ENCODE measurements at regions not wholly inside any gene's neighbourhood (a gene's known extent, or its start where the extent isn't known, plus 50 kb on each side); places are given as distances from the start of the nearest gene placed in this dataset.

DNA sequence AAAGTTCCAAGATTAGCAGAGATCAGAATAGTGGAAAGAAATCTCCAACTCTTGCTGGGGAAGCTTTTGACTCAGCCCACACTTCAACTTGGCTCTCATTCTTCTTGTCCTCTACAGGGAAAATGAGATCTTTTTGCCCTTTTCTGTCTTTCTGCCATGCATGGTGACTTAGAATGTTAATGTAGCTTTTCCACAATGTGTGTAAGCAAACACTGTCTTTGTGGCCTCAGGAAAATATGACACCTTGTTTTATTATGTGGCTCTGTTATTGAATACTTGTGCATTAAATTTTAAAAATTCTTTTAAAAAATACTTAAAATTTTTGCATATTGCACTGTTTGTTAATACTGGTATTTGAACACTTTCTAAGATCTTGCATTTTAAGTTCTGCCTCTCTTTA is 65.4 kb upstream of the WDR75 start:
- TF ChIP-seq, protein P1, sequence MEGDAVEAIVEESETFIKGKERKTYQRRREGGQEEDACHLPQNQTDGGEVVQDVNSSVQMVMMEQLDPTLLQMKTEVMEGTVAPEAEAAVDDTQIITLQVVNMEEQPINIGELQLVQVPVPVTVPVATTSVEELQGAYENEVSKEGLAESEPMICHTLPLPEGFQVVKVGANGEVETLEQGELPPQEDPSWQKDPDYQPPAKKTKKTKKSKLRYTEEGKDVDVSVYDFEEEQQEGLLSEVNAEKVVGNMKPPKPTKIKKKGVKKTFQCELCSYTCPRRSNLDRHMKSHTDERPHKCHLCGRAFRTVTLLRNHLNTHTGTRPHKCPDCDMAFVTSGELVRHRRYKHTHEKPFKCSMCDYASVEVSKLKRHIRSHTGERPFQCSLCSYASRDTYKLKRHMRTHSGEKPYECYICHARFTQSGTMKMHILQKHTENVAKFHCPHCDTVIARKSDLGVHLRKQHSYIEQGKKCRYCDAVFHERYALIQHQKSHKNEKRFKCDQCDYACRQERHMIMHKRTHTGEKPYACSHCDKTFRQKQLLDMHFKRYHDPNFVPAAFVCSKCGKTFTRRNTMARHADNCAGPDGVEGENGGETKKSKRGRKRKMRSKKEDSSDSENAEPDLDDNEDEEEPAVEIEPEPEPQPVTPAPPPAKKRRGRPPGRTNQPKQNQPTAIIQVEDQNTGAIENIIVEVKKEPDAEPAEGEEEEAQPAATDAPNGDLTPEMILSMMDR (IDR thresholded peaks at IDR 0.05) = no peak
- TF ChIP-seq EP300 (IDR thresholded peaks at IDR 0.05; ENCODE audit: low read depth) = no peak
- TF ChIP-seq POLR2A (IDR thresholded peaks at IDR 0.05) = no peak
- TF ChIP-seq POLR2AphosphoS5 (IDR thresholded peaks at IDR 0.05) = no peak
- DNase-seq = no peak
- no peaks in the 10 kb centered on the region for H3K9me3 ChIP-seq
- in situ Hi-C loops (cut with MboI; ENCODE audit: low pct_ligation_motif_present in 1 of 4, low pct_unique_long_range_greater_than_20kb in 1 of 4, low sequenced_read_pairs in 3 of 4) (no loop called here), intact Hi-C loops (cut with DNase I; ENCODE audit: low total_unique reads) (no loop called here)
- no peaks in the 10 kb centered on the region for H3K36me3 ChIP-seq
- no peak overlapping the region for H3K27ac ChIP-seq
- peaks cover 0 to 28% (median 0%) of the 10 kb centered on the region in 4 donors for H3K4me1 ChIP-seq
- H3K27me3 ChIP-seq = no peaks in the 10 kb centered on the region
- H3K4me3 ChIP-seq = no peak overlapping the region

DNA sequence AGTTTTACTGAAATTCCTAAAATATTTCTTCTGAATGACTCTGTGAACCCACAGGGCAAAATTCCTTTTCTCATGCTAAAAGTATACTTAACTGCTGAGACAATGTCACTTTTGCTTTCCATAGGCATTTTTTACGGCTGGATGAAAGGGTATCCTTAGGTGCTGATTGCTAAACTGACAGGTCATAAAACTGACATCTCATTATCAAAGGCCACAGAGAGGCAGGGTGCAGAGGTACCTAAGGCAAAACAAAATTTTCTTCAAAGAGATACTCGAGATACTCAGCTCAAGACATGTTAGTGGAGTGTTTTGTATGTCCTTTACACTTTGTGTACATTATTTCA is 62.0 kb upstream of the WDR75 start:
- WGBS, 2 donors (ENCODE audit: low coverage in 1 of 2) = 19 to 29% methylated on average over 2 of the region's 2 CpGs
- H3K9me3 ChIP-seq = no peaks in the 10 kb centered on the region
- H3K27me3 ChIP-seq = no peaks in the 10 kb centered on the region
- no peak for DNase-seq
- in situ Hi-C loops (cut with MboI; ENCODE audit: low pct_ligation_motif_present in 1 of 4, low pct_unique_long_range_greater_than_20kb in 1 of 4, low sequenced_read_pairs in 3 of 4) = no loop called here
- intact Hi-C loops (cut with DNase I; ENCODE audit: low total_unique reads) = no loop called here
- H3K4me1 ChIP-seq = peaks cover 0 to 27% (median 0%) of the 10 kb centered on the region in 4 donors
- no peak overlapping the region for H3K4me3 ChIP-seq
- no peak overlapping the region for H3K27ac ChIP-seq
- no peaks in the 10 kb centered on the region for H3K36me3 ChIP-seq
- TF ChIP-seq EP300 (IDR thresholded peaks at IDR 0.05; ENCODE audit: low read depth) (no peak), POLR2AphosphoS5 (IDR thresholded peaks at IDR 0.05) (no peak), POLR2A (IDR thresholded peaks at IDR 0.05) (no peak)
- TF ChIP-seq, protein P1 (IDR thresholded peaks at IDR 0.05) = no peak

DNA sequence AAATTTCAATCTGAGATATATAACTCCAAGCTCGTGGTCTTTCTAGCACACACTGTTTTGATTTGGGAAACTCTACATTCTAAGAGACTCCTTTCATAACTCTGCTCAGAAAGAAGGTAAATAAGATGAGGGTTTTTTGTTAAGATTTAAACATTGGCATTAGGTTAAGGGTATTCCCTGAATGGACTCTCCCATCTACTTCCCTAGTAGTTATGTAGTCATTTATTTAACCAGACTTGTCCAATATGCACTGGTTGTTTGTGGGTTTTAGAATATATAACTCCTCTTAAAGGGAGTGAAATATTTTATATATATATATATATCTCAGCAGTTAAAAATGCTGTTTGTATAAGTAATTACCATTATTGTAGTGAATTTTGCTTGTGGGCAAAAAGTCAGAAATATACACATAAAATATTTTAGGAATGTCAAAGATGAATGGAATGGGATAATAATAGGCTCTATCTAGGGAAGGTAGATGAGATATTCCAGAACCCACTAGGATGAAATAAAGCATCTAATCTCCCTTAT is 61.5 kb upstream of the WDR75 start:
- Histone ChIP-seq H3K4me3 (no peak overlapping the region), H3K9me3 (no peaks in the 10 kb centered on the region), H3K36me3 (no peaks in the 10 kb centered on the region), H3K27ac (no peak overlapping the region), H3K4me1 (peaks cover 0 to 23% (median 0%) of the 10 kb centered on the region in 4 donors), H3K27me3 (no peaks in the 10 kb centered on the region)
- DNase-seq = no peak
- no peak for TF ChIP-seq EP300 (IDR thresholded peaks at IDR 0.05; ENCODE audit: low read depth)
- no peak for TF ChIP-seq POLR2A (IDR thresholded peaks at IDR 0.05)
- TF ChIP-seq, protein P1 (IDR thresholded peaks at IDR 0.05) = no peak
- TF ChIP-seq POLR2AphosphoS5 (IDR thresholded peaks at IDR 0.05) = no peak
- WGBS, 2 donors (ENCODE audit: low coverage in 1 of 2) = 36 to 38% methylated on average over 1 of the region's 1 CpG
- in situ Hi-C loops (cut with MboI; ENCODE audit: low pct_ligation_motif_present in 1 of 4, low pct_unique_long_range_greater_than_20kb in 1 of 4, low sequenced_read_pairs in 3 of 4) (no loop called here), intact Hi-C loops (cut with DNase I; ENCODE audit: low total_unique reads) (no loop called here)

DNA sequence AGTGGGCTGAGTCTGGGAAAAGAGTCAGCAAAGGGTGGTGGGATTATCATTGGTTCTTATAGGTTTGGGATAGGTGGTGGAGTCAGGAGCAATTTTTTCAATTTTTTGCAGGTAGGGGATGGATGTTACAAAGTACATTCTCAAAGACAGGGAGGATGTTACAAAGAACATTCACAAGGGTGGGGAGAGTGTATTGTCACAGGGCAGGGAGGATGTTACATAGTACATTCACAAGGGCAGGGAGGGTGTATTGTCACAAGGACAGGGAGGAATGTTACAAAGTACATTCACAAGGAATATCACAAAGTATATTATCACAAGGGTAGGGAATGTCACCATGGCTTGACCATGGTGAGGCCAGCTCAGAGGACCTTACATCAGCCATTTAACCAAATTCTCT is 58.6 kb upstream of the WDR75 start:
- Histone ChIP-seq H3K9me3 (no peaks in the 10 kb centered on the region), H3K4me3 (no peak overlapping the region), H3K4me1 (peaks cover 0 to 23% (median under 1%) of the 10 kb centered on the region in 4 donors), H3K27ac (no peak overlapping the region), H3K27me3 (no peaks in the 10 kb centered on the region), H3K36me3 (no peaks in the 10 kb centered on the region)
- no peak for DNase-seq
- in situ Hi-C loops (cut with MboI; ENCODE audit: low pct_ligation_motif_present in 1 of 4, low pct_unique_long_range_greater_than_20kb in 1 of 4, low sequenced_read_pairs in 3 of 4) (no loop called here), intact Hi-C loops (cut with DNase I; ENCODE audit: low total_unique reads) (no loop called here)
- TF ChIP-seq EP300 (IDR thresholded peaks at IDR 0.05; ENCODE audit: low read depth) (no peak), POLR2A (IDR thresholded peaks at IDR 0.05) (no peak), POLR2AphosphoS5 (IDR thresholded peaks at IDR 0.05) (no peak)
- TF ChIP-seq, protein P1 (IDR thresholded peaks at IDR 0.05) = no peak

Data from transverse colon (tissue), 4 donors.